Mesenteric fat pad (tissue), 1 donor: ENCODE measurements at regions not wholly inside any gene's neighbourhood (a gene's known extent, or its start where the extent isn't known, plus 50 kb on each side); places are given as distances from the start of the nearest gene placed in this dataset.

Source experiments
- DNase-seq: peaks from one replicate; pipeline ENCODE4 v3.0.0-alpha.2; 2020; ENCODE audit warnings: low spot score
- donor health status: DM: yes; HTN: yes; CAD: no.

- DNase-seq = peak; percentile 60
Measured at GRCh38 chr17:16888413-16889087, 83.4 kb downstream of the TNFRSF13B start.

GRCh38 chr17:16887523-16888095 is 84.3 kb downstream of the TNFRSF13B start:
- DNase-seq = peak; percentile 49

- peak; percentile 64 for DNase-seq
Measured at GRCh38 chr17:16886655-16887322, 85.1 kb downstream of the TNFRSF13B start.

GRCh38 chr17:16885204-16885603 is 86.7 kb downstream of the TNFRSF13B start:
- DNase-seq = peak; percentile 33

DNA sequence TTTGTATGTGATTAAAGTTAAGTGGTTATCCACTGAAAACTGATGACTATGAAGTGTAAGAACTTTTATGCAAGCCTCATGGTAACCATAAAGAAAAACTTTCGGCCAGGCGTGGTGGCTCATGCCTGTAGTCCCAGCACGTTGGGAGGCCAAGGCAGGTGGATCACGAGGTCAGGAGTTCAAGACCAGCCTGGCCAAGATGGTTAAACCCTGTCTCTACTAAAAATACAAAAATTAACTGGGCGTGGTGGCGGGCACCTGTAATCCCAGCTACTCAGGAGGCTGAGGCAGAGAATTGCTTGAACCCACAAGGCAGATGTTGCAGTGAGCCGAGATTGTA is 89.0 kb downstream of the TNFRSF13B start:
- DNase-seq = peak; percentile 64

DNA sequence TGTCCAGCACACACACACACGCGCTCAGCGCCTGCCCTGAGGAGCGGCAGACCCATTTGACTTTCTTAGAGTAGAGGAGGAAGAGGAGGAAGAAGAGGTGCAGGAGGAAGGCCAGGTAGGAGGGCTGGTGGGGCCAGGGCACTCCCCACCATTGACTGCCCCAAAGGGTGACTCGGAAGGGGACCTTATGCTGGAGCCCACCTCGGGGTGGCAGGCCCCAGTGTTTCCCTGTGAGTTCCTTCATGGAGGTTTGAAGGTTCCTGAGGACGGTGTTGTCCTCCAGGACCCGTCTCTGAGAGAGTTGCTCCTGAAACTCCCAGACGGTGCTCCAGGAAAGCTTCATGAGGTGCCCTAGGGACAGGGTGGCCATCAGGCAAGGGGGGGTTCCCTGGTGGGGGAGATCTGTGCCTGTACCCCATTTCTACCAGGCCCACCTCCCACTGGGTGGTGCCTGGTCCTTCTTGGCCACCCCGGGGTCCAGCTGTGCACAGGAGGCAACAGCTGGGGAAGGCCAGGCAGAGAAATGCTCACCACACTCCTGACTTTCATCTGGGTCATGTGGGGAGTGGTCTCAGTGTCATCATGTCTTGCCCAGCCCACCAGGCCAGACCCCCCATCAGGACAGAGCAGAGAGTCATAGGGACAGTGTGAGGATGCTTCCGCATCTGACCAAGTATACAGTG is 89.5 kb downstream of the TNFRSF13B start:
- peak; percentile 80 for DNase-seq

DNA sequence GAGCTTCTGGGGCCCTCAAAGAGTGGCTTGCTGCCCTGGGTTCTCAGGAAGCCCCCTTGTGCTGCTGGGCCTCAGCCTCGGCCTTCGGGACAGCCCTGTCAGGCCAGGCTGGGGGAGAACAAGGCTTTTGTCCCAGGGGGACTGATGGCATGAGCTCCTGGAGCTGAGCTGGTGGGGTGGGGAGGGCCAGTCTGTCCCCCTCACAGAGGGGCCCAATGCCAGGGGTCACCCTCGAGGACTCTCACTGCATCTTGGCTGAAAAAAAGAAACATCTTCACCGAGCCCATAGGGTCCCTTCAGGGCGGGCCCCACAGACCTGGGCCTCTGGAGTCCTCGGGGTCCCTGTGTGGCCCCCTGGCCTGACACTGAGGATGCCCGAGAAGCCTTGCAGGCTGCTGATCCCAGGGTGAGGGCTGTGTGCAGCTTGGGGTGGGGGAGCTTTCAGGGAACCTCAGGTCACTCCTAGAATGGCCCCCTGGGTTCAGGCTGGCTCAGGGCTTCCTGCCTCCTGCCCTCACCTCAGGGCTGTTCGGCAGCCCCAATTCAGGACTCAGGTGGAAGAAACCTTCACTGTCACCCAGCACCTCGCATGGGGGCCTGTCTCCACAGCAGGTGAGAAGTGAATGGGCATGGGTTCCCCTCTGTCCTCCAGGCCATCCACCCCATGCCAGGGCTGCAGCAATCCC is 90.5 kb downstream of the TNFRSF13B start:
- DNase-seq = peak; percentile 80

GRCh38 chr17:16880843-16881230 is 91.1 kb downstream of the TNFRSF13B start:
- DNase-seq = peak; percentile 78

GRCh38 chr17:16880121-16880842 is 91.6 kb downstream of the TNFRSF13B start:
- peak; percentile 81 for DNase-seq

GRCh38 chr17:16879686-16880085 is 92.2 kb downstream of the TNFRSF13B start:
- DNase-seq = peak; percentile 82

DNA sequence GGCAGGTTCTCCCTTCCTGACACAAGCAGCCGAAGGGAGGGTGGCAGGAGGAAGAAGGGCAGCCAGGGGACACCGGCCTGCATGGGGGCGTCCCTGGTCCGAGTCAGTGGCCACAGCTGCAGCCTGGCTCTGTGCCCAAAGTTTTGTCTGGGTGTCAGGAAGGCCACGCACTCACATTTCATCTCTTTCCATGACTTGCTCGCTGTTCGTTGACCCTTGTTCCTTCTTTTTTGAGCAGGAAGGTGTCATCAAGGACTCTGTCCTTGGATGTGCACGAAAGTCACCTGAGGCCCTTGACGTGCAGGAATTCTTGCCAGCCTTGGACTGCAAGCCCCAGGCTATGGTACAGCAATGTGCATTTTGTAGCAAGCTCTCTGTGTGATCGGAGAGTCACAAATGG is 93.3 kb downstream of the TNFRSF13B start:
- DNase-seq = peak; percentile 67

- peak; percentile 22 for DNase-seq
Measured at GRCh38 chr17:16878084-16878483, 93.8 kb downstream of the TNFRSF13B start.

DNA sequence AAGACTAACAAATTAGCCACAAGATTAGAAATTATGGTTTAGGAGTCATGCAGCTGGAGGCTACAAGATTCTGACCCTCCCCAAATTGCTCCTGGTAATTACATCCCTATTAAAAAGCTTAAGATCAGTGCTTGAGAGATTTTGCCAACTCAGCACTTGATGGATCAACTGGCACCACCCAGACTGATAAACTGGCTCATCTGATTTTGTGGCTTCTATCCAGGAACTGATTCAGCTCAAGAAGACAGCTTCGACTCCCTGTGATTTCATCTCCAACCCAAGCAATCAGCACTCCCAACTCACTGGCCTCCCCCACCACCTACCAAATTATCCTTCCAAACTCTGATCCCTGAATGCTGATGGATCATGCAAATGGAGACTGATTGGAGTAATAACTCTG is 94.8 kb downstream of the TNFRSF13B start:
- DNase-seq = no peak

GRCh38 chr17:16875662-16876061 is 96.3 kb downstream of the TNFRSF13B start:
- no peak for DNase-seq

DNA sequence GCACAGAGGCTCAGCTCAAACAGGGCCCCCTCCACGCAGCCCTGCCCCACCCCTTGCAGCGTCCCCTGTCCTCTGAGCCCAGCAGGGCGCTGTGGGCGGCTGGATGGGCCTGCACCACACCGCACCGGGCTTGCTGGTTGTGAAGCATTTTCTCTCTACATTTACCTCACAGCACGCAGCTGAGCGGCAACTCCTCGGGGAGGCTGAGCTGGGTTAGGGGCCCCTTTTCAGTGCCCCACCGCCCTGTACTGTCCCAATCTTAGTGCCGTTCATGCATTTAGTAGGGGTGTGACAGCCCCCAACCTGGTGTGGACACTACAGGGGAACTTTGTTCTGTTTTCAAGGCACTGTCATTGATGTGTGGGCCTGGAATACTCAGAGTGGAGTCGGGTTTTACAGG is 97.7 kb downstream of the TNFRSF13B start:
- DNase-seq = peak; percentile 45

- peak; percentile 89 for DNase-seq
Measured at GRCh38 chr17:16873174-16874035, 98.5 kb downstream of the TNFRSF13B start.

- DNase-seq = peak; percentile 87
Measured at GRCh38 chr17:16872351-16873173, 99.4 kb downstream of the TNFRSF13B start.

GRCh38 chr17:16871446-16872190 is 100.3 kb downstream of the TNFRSF13B start:
- DNase-seq = peak; percentile 59
